ENCODE measurements at regions not wholly inside any gene's neighbourhood (a gene's known extent, or its start where the extent isn't known, plus 50 kb on each side); places are given as distances from the start of the nearest gene placed in this dataset.

DNA sequence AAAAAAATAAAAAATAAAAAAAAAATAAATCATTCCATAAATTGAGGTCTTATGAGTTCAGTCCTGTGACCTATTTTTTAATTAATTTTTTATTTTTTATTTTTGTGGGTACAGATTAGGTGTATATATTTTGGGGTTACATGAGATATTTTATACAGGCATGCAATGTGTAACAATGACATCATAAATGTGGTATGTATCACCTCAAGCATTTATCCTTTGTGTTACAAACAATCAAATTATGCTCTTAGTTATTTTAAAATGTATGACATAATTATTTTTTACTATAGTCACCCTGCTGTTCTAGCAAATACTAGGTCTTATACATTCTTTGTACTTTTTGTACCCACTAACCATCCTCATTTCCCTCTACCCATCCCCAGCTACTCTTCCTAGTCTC, 537.9 kb downstream of the HINT1 start:
- Histone ChIP-seq H4K5ac (ENCODE audit: insufficient read length, low read depth, low read length) (no peak overlapping the region), H3K36me3 (ENCODE audit: control insufficient read depth in 2 of 4, insufficient read depth in 4 of 4, low read length in 3 of 4) (no peaks in the 10 kb centered on the region), H3K23ac (ENCODE audit: insufficient read length) (no peak overlapping the region), H2BK15ac (ENCODE audit: low read length) (no peak overlapping the region), H4K8ac (ENCODE audit: extremely low read depth, insufficient read depth, low read length) (no peak overlapping the region), H4K20me1 (replicated peaks in 1 of 2; ENCODE audit: control insufficient read depth in 1 of 2, insufficient read depth in 2 of 2, low read length in 2 of 2) (no peaks in the 10 kb centered on the region), H3K23me2 (ENCODE audit: low read depth, low read length) (no peaks in the 10 kb centered on the region), H3K4me2 (ENCODE audit: insufficient read depth in 1 of 2, low read depth in 2 of 2, low read length in 2 of 2) (no peak overlapping the region), H2BK12ac (ENCODE audit: low read depth, low read length) (no peak overlapping the region), H2BK20ac (ENCODE audit: low read length) (no peak overlapping the region), H2AFZ (ENCODE audit: low read length) (no peak overlapping the region), H3K27ac (ENCODE audit: low read depth, low read length) (no peak overlapping the region), H3K18ac (ENCODE audit: extremely low read depth, low read length) (no peak overlapping the region), H3K4ac (replicated peaks; ENCODE audit: insufficient read length, low read depth, low read length) (no peak overlapping the region), H3K9me3 (ENCODE audit: insufficient read depth in 2 of 2, low read depth in 1 of 2, low read length in 1 of 2) (no peaks in the 10 kb centered on the region; a peak in 1 of 4 replicates), H3K14ac (ENCODE audit: insufficient read length) (no peak overlapping the region), H3K4me1 (replicated peaks in 1 of 4; ENCODE audit: control insufficient read depth in 3 of 4, insufficient read depth in 4 of 4, low read length in 3 of 4) (no peaks in the 10 kb centered on the region), H3K9ac (replicated peaks in 1 of 4; ENCODE audit: extremely low read depth in 1 of 4, low read depth in 3 of 4, low read length in 3 of 4) (no peak overlapping the region), H3K79me2 (ENCODE audit: control insufficient read depth in 1 of 2, insufficient read depth in 2 of 2, low read length in 2 of 2) (no peaks in the 10 kb centered on the region), H3K56ac (replicated peaks; ENCODE audit: insufficient read length, low read depth, low read length) (no peak overlapping the region), H2AK5ac (ENCODE audit: low read depth, low read length) (no peak overlapping the region), H3K27me3 (replicated peaks in 1 of 4; ENCODE audit: control insufficient read depth in 3 of 4, extremely low read depth in 1 of 4, insufficient read depth in 3 of 4, low read length in 3 of 4) (no peaks in the 10 kb centered on the region), H2BK120ac (replicated peaks; ENCODE audit: low read depth, low read length) (no peak overlapping the region), H2BK5ac (ENCODE audit: low read depth, low read length) (no peak overlapping the region), H4K91ac (replicated peaks; ENCODE audit: insufficient read length, low read length) (no peak overlapping the region), H3K4me3 (ENCODE audit: extremely low read depth in 1 of 4, insufficient read depth in 2 of 4, low read depth in 3 of 4, low read length in 4 of 4) (no peak overlapping the region), H3K79me1 (ENCODE audit: low read depth, low read length) (no peaks in the 10 kb centered on the region)
- no peak for FAIRE-seq
- CTCF ChIA-PET (ENCODE audit: partially characterized antibody) = no interaction called here
- POLR2A ChIA-PET (ENCODE audit: partially characterized antibody) = no interaction called here
- DNase-seq (ENCODE audit: low read depth in 1 of 2, low spot score in 2 of 2) = no peak
- TF ChIP-seq CHD2 (IDR thresholded peaks at IDR 0.05; ENCODE audit: low read length) (no peak), KDM5A (IDR thresholded peaks at IDR 0.05; ENCODE audit: low read length) (no peak), JUN (IDR thresholded peaks at IDR 0.05; ENCODE audit: low read depth, low read length) (no peak), SIRT6 (IDR thresholded peaks at IDR 0.05; ENCODE audit: low read length) (no peak), SP1 (IDR thresholded peaks at IDR 0.05; ENCODE audit: low read depth, low read length) (no peak), TAF1 (IDR thresholded peaks at IDR 0.05; ENCODE audit: low read depth, low read length) (no peak), EP300 (IDR thresholded peaks at IDR 0.05; ENCODE audit: borderline replicate concordance in 1 of 2, low read depth in 2 of 2, low read length in 2 of 2) (no peak)

All from H1 (cell line).